Stomach (tissue), 4 donors: ENCODE measurements at regions not wholly inside any gene's neighbourhood (a gene's known extent, or its start where the extent isn't known, plus 50 kb on each side); places are given as distances from the start of the nearest gene placed in this dataset.

Experiments
- EP300 ChIP-seq: sonication (generic); formaldehyde crosslinking; IDR thresholded peaks from one replicate; pipeline ENCODE4 v1.6.1; 2017; ENCODE audit warnings: antibody characterized with exemption
- POLR2A ChIP-seq, 4 donors: fragments of 450-650 bp; IDR thresholded peaks; one replicate each; pipeline ENCODE4 v1.6.1; 2016; ENCODE audit warnings: antibody characterized with exemption in 4 of 4, control low read depth in 2 of 4, mild to moderate bottlenecking in 1 of 4, moderate library complexity in 1 of 4
- POLR2AphosphoS5 ChIP-seq, 3 donors: sonication (generic); formaldehyde crosslinking; IDR thresholded peaks; one replicate each; pipeline ENCODE4 v1.6.1; 2016; ENCODE audit warnings: antibody characterized with exemption in 3 of 3
- TF ChIP-seq, protein P1 (sequence below), 7 experiments: fragments of 450-650 bp in 4 of 7; fragments of 200-600 bp in 3 of 7; sonication (generic) in 3 of 7; IDR thresholded peaks; one replicate each; pipeline ENCODE4 v1.5.1; 2016 to 2019; ENCODE audit warnings: antibody characterized with exemption in 7 of 7, control low read depth in 2 of 7, mild to moderate bottlenecking in 1 of 7

DNA sequence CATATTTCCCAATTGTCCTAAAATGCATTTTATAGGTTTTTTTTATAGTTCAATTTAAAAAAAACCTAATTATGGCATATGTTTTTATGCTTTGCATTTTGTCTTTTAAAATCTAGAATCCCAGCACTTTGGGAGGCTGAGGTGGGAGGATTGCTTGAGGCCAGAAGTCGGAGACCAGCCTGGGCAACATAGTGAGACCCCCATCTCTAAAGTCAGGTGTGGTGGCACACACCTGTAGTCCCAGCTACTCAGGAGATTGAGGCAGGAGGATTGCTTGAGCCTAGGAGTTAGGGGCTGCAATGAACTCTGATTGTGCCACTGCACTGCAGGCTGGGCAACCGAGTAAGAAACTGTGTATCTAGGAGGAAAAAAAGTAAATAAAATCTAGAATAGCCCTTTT is 137.2 kb upstream of the POU3F1 start:
- TF ChIP-seq, protein P1, sequence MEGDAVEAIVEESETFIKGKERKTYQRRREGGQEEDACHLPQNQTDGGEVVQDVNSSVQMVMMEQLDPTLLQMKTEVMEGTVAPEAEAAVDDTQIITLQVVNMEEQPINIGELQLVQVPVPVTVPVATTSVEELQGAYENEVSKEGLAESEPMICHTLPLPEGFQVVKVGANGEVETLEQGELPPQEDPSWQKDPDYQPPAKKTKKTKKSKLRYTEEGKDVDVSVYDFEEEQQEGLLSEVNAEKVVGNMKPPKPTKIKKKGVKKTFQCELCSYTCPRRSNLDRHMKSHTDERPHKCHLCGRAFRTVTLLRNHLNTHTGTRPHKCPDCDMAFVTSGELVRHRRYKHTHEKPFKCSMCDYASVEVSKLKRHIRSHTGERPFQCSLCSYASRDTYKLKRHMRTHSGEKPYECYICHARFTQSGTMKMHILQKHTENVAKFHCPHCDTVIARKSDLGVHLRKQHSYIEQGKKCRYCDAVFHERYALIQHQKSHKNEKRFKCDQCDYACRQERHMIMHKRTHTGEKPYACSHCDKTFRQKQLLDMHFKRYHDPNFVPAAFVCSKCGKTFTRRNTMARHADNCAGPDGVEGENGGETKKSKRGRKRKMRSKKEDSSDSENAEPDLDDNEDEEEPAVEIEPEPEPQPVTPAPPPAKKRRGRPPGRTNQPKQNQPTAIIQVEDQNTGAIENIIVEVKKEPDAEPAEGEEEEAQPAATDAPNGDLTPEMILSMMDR (IDR thresholded peaks at IDR 0.05), result no peak
- no peak for TF ChIP-seq POLR2AphosphoS5 (IDR thresholded peaks at IDR 0.05)
- TF ChIP-seq EP300, result no peak
- TF ChIP-seq POLR2A (IDR thresholded peaks at IDR 0.05), result no peak
